A549 (cell line): ENCODE measurements at regions not wholly inside any gene's neighbourhood (a gene's known extent, or its start where the extent isn't known, plus 50 kb on each side); places are given as distances from the start of the nearest gene placed in this dataset.

Experiments
- CBX2 ChIP-seq: fragments of 200-600 bp; sonication (generic); IDR thresholded peaks from 2 replicates; pipeline ENCODE4 v1.6.1; 2016; ENCODE audit warnings: low read depth, mild to moderate bottlenecking, borderline replicate concordance
- FOXS1 ChIP-seq: fragments of 250-450 bp; sonication (Bioruptor Pico); IDR thresholded peaks from 2 replicates; pipeline ENCODE4 v1.5.0; 2020; ENCODE audit warnings: mild to moderate bottlenecking, moderate library complexity
- GATA3 ChIP-seq: IDR thresholded peaks from 2 replicates; pipeline ENCODE4 v1.6.1; 2012; ENCODE audit warnings: borderline replicate concordance
- HOXA7 ChIP-seq: fragments of 250-450 bp; sonication (Bioruptor Pico); IDR thresholded peaks from 2 replicates; pipeline ENCODE4 v1.5.0; 2020; ENCODE audit warnings: mild to moderate bottlenecking, moderate library complexity
- MAFK ChIP-seq: fragments of 450-650 bp; IDR thresholded peaks from 2 replicates; pipeline ENCODE4 v1.6.1; 2014; ENCODE audit not compliant: partially characterized antibody
- MYC ChIP-seq: IDR thresholded peaks from 2 replicates; pipeline ENCODE4 v1.6.1; 2012; ENCODE audit warnings: mild to moderate bottlenecking, inconsistent platforms, low read length, improper control_type of control experiment, borderline replicate concordance
- NPAS2 ChIP-seq: fragments of 250-450 bp; sonication (Bioruptor Pico); IDR thresholded peaks from 2 replicates; pipeline ENCODE4 v1.8.0; 2022; ENCODE audit warnings: mild to moderate bottlenecking, moderate library complexity, borderline replicate concordance
- POLR2A ChIP-seq: IDR thresholded peaks from 2 replicates; pipeline ENCODE4 v1.6.1; 2012; ENCODE audit warnings: mild to moderate bottlenecking, low read length
- RAD21 ChIP-seq, 2 experiments: fragments of >200 bp in 1 of 2; sonication (Bioruptor Twin) in 1 of 2; formaldehyde crosslinking in 1 of 2; IDR thresholded peaks in 1 of 2; conservative IDR thresholded peaks in 1 of 2; 2 replicates in 1 of 2; 3 replicates in 1 of 2; pipeline ENCODE4 v1.6.1; 2012 to 2018; ENCODE audit warnings: inconsistent platforms in 1 of 2
- RNF2 ChIP-seq: fragments of 200-600 bp; sonication (generic); IDR thresholded peaks from 2 replicates; pipeline ENCODE4 v1.6.1; 2016; ENCODE audit warnings: low read depth, mild to moderate bottlenecking, antibody characterized with exemption, moderate library complexity, borderline replicate concordance
- TF ChIP-seq, protein P1 (sequence below): fragments of >200 bp; sonication (Bioruptor Twin); formaldehyde crosslinking; IDR thresholded peaks from 3 replicates; pipeline ENCODE4 v1.5.1; 2016

- TF ChIP-seq MYC: no peak
- TF ChIP-seq, protein P1, sequence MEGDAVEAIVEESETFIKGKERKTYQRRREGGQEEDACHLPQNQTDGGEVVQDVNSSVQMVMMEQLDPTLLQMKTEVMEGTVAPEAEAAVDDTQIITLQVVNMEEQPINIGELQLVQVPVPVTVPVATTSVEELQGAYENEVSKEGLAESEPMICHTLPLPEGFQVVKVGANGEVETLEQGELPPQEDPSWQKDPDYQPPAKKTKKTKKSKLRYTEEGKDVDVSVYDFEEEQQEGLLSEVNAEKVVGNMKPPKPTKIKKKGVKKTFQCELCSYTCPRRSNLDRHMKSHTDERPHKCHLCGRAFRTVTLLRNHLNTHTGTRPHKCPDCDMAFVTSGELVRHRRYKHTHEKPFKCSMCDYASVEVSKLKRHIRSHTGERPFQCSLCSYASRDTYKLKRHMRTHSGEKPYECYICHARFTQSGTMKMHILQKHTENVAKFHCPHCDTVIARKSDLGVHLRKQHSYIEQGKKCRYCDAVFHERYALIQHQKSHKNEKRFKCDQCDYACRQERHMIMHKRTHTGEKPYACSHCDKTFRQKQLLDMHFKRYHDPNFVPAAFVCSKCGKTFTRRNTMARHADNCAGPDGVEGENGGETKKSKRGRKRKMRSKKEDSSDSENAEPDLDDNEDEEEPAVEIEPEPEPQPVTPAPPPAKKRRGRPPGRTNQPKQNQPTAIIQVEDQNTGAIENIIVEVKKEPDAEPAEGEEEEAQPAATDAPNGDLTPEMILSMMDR: no peak
- no peak for TF ChIP-seq RAD21 (conservative IDR thresholded peaks at IDR 0.05 in 1 of 2, IDR thresholded peaks at IDR 0.05 in 1 of 2)
- no peak for TF ChIP-seq POLR2A
- no peak for TF ChIP-seq HOXA7 (CRISPR knock-in tag)
- TF ChIP-seq CBX2: no peak
- TF ChIP-seq FOXS1 (CRISPR knock-in tag): no peak
- no peak for TF ChIP-seq NPAS2 (CRISPR knock-in tag)
- TF ChIP-seq RNF2: no peak
- no peak for TF ChIP-seq GATA3
- TF ChIP-seq MAFK: no peak
Observed at GRCh38 chr13:106402866-106403265, 132.6 kb downstream of the EFNB2 start.
